ENCODE measurements at regions not wholly inside any gene's neighbourhood (a gene's known extent, or its start where the extent isn't known, plus 50 kb on each side); places are given as distances from the start of the nearest gene placed in this dataset.
"Not testable (repeated sequence)": the region's sequence is repeated elsewhere in the genome, so short reads cannot be mapped to it uniquely, and the experiment has no call there.

DNA sequence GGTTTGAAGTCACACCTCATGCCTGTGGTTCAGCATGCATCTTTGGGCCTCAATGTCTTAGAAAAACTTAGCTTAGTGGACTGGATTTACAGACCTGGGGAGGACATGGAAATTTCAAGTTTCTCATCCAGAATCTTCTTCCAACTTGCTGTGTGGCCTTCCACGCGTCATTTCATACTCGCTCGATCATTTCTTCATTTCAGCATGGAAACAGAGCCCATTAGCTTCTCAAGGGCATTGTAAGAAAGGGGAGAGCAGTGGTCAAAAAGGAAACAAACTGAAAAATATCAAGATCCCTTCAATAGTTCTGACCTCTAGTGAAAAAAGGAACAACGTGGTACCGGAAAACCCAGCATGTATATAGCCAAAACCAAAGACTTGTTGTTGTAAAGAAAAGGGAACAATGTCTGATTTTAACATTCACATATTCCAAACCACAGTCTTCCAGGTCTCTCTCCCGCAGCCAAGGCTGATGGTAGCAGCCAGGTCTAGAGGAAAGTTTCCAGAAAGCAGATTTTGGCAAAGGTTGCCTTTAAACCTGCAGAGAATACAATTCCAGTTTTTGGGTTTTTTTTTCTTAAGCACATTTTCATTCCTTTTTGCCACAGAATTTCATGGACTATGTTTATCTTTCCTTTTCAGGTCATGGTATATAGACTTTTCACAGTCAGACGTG is 97.0 kb upstream of the CDC42BPA start:
- BruUV-seq (replicated peaks) = no TSS peak
- Histone ChIP-seq H3K9me3 (ENCODE audit: control insufficient read depth, insufficient read depth, low read depth, low read length) (no peaks in the 10 kb centered on the region), H3K27ac (ENCODE audit: low read length) (no peak overlapping the region), H3K4me3 (ENCODE audit: low read depth in 2 of 2, low read length in 2 of 2) (no peak overlapping the region), H3K4me1 (ENCODE audit: control insufficient read depth, insufficient read depth, low read length) (no peaks in the 10 kb centered on the region), H3K27me3 (ENCODE audit: control insufficient read depth, insufficient read depth, low read length) (no peaks in the 10 kb centered on the region), H3K36me3 (ENCODE audit: control insufficient read depth, insufficient read depth, low read length) (no peaks in the 10 kb centered on the region)
- ChIA-PET CTCF (no interaction called here), POLR2A (no interaction called here)
- ATAC-seq = no peak
- no peak for TF ChIP-seq TCF7L2 (IDR thresholded peaks at IDR 0.05; ENCODE audit: low read depth, low read length)
- no peak for TF ChIP-seq POLR2AphosphoS5 (IDR thresholded peaks at IDR 0.05; ENCODE audit: low read depth, low read length)
- TF ChIP-seq, protein P1, sequence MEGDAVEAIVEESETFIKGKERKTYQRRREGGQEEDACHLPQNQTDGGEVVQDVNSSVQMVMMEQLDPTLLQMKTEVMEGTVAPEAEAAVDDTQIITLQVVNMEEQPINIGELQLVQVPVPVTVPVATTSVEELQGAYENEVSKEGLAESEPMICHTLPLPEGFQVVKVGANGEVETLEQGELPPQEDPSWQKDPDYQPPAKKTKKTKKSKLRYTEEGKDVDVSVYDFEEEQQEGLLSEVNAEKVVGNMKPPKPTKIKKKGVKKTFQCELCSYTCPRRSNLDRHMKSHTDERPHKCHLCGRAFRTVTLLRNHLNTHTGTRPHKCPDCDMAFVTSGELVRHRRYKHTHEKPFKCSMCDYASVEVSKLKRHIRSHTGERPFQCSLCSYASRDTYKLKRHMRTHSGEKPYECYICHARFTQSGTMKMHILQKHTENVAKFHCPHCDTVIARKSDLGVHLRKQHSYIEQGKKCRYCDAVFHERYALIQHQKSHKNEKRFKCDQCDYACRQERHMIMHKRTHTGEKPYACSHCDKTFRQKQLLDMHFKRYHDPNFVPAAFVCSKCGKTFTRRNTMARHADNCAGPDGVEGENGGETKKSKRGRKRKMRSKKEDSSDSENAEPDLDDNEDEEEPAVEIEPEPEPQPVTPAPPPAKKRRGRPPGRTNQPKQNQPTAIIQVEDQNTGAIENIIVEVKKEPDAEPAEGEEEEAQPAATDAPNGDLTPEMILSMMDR (IDR thresholded peaks at IDR 0.05) = no peak
- TF ChIP-seq, protein P2, sequence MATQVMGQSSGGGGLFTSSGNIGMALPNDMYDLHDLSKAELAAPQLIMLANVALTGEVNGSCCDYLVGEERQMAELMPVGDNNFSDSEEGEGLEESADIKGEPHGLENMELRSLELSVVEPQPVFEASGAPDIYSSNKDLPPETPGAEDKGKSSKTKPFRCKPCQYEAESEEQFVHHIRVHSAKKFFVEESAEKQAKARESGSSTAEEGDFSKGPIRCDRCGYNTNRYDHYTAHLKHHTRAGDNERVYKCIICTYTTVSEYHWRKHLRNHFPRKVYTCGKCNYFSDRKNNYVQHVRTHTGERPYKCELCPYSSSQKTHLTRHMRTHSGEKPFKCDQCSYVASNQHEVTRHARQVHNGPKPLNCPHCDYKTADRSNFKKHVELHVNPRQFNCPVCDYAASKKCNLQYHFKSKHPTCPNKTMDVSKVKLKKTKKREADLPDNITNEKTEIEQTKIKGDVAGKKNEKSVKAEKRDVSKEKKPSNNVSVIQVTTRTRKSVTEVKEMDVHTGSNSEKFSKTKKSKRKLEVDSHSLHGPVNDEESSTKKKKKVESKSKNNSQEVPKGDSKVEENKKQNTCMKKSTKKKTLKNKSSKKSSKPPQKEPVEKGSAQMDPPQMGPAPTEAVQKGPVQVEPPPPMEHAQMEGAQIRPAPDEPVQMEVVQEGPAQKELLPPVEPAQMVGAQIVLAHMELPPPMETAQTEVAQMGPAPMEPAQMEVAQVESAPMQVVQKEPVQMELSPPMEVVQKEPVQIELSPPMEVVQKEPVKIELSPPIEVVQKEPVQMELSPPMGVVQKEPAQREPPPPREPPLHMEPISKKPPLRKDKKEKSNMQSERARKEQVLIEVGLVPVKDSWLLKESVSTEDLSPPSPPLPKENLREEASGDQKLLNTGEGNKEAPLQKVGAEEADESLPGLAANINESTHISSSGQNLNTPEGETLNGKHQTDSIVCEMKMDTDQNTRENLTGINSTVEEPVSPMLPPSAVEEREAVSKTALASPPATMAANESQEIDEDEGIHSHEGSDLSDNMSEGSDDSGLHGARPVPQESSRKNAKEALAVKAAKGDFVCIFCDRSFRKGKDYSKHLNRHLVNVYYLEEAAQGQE (IDR thresholded peaks at IDR 0.05; ENCODE audit: insufficient read depth in 1 of 2, low read depth in 2 of 2, low read length in 1 of 2) = no peak
- TF ChIP-seq SIN3A (IDR thresholded peaks at IDR 0.05; ENCODE audit: borderline replicate concordance, insufficient read depth, low read depth, low read length) = no peak
- intact Hi-C loops (cut with micrococcal nuclease; ENCODE audit: unreplicated experiment) (no loop called here), in situ Hi-C loops (cut with HindIII; ENCODE audit: low pct_unique_long_range_greater_than_20kb, low sequenced_read_pairs) (no loop called here)
- no peak for DNase-seq (ENCODE audit: low read depth, low spot score)

DNA sequence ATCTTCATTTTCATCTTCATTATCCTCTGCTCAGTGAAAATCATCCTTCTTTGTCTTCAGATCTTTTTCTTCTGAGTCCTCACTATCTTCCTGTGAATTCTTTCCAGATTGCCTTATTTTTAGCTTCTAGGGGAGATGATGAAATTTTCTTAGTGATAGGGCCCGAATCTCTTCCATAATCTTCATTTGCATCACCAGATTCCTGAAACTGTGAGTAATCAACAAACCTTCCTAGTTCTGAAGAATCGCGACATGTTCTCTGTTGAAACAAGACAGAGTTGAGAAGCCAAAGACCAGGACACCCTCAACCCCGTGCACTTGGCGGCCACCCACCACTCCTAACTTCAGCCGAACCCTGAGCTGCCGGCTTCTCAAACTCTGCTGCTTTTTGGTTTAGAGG is 92.8 kb upstream of the CDC42BPA start:
- ATAC-seq (no peak), DNase-seq (ENCODE audit: low read depth, low spot score) (no peak)
- Histone ChIP-seq H3K4me3 (ENCODE audit: low read depth in 2 of 2, low read length in 2 of 2) (no peak overlapping the region), H3K4me1 (ENCODE audit: control insufficient read depth, insufficient read depth, low read length) (no peaks in the 10 kb centered on the region), H3K27me3 (ENCODE audit: control insufficient read depth, insufficient read depth, low read length) (peaks cover 2% of the 10 kb centered on the region; the same call in 1 of the 2 replicates), H3K27ac (ENCODE audit: low read length) (no peak overlapping the region), H3K9me3 (ENCODE audit: control insufficient read depth, insufficient read depth, low read depth, low read length) (no peaks in the 10 kb centered on the region), H3K36me3 (ENCODE audit: control insufficient read depth, insufficient read depth, low read length) (no peaks in the 10 kb centered on the region)
- ChIA-PET CTCF (no interaction called here), POLR2A (no interaction called here)
- in situ Hi-C loops (cut with HindIII; ENCODE audit: low pct_unique_long_range_greater_than_20kb, low sequenced_read_pairs) = no loop called here
- no peak for TF ChIP-seq TCF7L2 (IDR thresholded peaks at IDR 0.05; ENCODE audit: low read depth, low read length)
- no peak for TF ChIP-seq POLR2AphosphoS5 (IDR thresholded peaks at IDR 0.05; ENCODE audit: low read depth, low read length)
- no peak for TF ChIP-seq SIN3A (IDR thresholded peaks at IDR 0.05; ENCODE audit: borderline replicate concordance, insufficient read depth, low read depth, low read length)
- TF ChIP-seq, protein P2 (IDR thresholded peaks at IDR 0.05; ENCODE audit: insufficient read depth in 1 of 2, low read depth in 2 of 2, low read length in 1 of 2) = no peak
- TF ChIP-seq, protein P1 (IDR thresholded peaks at IDR 0.05) = no peak
- intact Hi-C loops (cut with micrococcal nuclease; ENCODE audit: unreplicated experiment) = no loop called here
- BruUV-seq (replicated peaks) = no TSS peak

DNA sequence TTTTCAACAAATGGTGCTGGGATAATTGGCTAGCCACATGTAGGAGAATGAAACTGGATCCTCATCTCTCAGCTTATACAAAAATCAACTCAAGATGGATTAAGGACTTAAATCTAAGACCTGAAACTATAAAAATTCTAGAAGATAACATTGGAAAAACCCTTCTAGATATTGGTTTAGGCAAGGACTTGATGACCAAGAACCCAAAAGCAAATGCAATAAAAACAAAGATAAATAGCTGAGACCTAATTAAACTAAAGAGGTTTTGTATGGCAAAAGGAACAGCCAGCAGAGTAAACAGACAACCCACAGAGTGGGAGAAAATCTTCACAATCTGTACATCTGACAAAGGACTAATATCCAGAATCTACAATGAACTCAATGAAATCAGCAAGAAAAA is 88.0 kb upstream of the CDC42BPA start:
- H3K27ac ChIP-seq (ENCODE audit: low read length); BruUV-seq (replicated peaks); in situ Hi-C loops (cut with HindIII; ENCODE audit: low pct_unique_long_range_greater_than_20kb, low sequenced_read_pairs); H3K4me3 ChIP-seq (ENCODE audit: low read depth in 2 of 2, low read length in 2 of 2); POLR2A ChIA-PET; DNase-seq (ENCODE audit: low read depth, low spot score); CTCF ChIA-PET; H3K36me3 ChIP-seq (ENCODE audit: control insufficient read depth, insufficient read depth, low read length); H3K27me3 ChIP-seq (ENCODE audit: control insufficient read depth, insufficient read depth, low read length); H3K9me3 ChIP-seq (ENCODE audit: control insufficient read depth, insufficient read depth, low read depth, low read length); ATAC-seq; intact Hi-C loops (cut with micrococcal nuclease; ENCODE audit: unreplicated experiment); H3K4me1 ChIP-seq (ENCODE audit: control insufficient read depth, insufficient read depth, low read length): not testable (repeated sequence)
